GM19328 (cell line): ENCODE measurements at regions not wholly inside any gene's neighbourhood (a gene's known extent, or its start where the extent isn't known, plus 50 kb on each side); places are given as distances from the start of the nearest gene placed in this dataset.
A peak's percentile ranks its signal among the peaks of the same experiment; 100 is the strongest.
"Not testable (repeated sequence)": the region's sequence is repeated elsewhere in the genome, so short reads cannot be mapped to it uniquely, and the experiment has no call there.

Source experiments
- ATAC-seq: cut with Tn5 transposase; IDR thresholded peaks from one replicate; pipeline ENCODE4 v1.9.1; 2021; ENCODE audit warnings: mild to moderate bottlenecking, moderate library complexity; ENCODE audit not compliant: unreplicated experiment

GRCh38 chr15:66864086-66864830, 162.2 kb downstream of the SMAD6 start:
- no peak for ATAC-seq

GRCh38 chr15:66864871-66865281, 162.8 kb downstream of the SMAD6 start:
- ATAC-seq = no peak

GRCh38 chr15:66865622-66866611, 163.9 kb downstream of the SMAD6 start:
- ATAC-seq = peak; percentile 85

GRCh38 chr15:66866656-66867055, 164.6 kb downstream of the SMAD6 start:
- ATAC-seq = no peak

- no peak for ATAC-seq
Measured at GRCh38 chr15:66868918-66869317, 166.9 kb downstream of the SMAD6 start.

GRCh38 chr15:66870880-66871388, 168.9 kb downstream of the SMAD6 start:
- ATAC-seq = no peak

- no peak for ATAC-seq
Measured at GRCh38 chr15:66872405-66872804, 170.4 kb downstream of the SMAD6 start.

- ATAC-seq = not testable (repeated sequence)
Measured at GRCh38 chr15:66873331-66873730, 171.3 kb downstream of the SMAD6 start.

- ATAC-seq = no peak
Measured at GRCh38 chr15:66873856-66874255, 171.8 kb downstream of the SMAD6 start.

- no peak for ATAC-seq
Measured at GRCh38 chr15:66875588-66876420, 173.8 kb downstream of the SMAD6 start.

- ATAC-seq = no peak
Measured at GRCh38 chr15:66876421-66876730, 174.3 kb downstream of the SMAD6 start.

GRCh38 chr15:66876731-66877476, 174.9 kb downstream of the SMAD6 start:
- ATAC-seq = no peak

GRCh38 chr15:66877477-66878271, 175.6 kb downstream of the SMAD6 start:
- ATAC-seq = no peak

- ATAC-seq = no peak
Measured at GRCh38 chr15:66878761-66879160, 176.7 kb downstream of the SMAD6 start.

GRCh38 chr15:66879531-66880368, 177.7 kb downstream of the SMAD6 start:
- ATAC-seq = no peak

GRCh38 chr15:66880380-66881155, 178.5 kb downstream of the SMAD6 start:
- ATAC-seq = no peak

GRCh38 chr15:66881173-66881905, 179.3 kb downstream of the SMAD6 start:
- no peak for ATAC-seq
